OCI-LY3 (cell line): ENCODE measurements at regions not wholly inside any gene's neighbourhood (a gene's known extent, or its start where the extent isn't known, plus 50 kb on each side); places are given as distances from the start of the nearest gene placed in this dataset.

Source experiments
- H2AFZ ChIP-seq: fragments of 200-600, 300-600 bp; shearing (Covaris generic); 2 replicates; pipeline ENCODE4 v1.6.0; 2014; ENCODE audit warnings: antibody characterized with exemption, low read depth, low read length
- H3K27ac ChIP-seq: fragments of 200-600, 300-600 bp; sonication (generic); 2 replicates; pipeline ENCODE4 v1.5.1; 2014; ENCODE audit warnings: mild to moderate bottlenecking, low read length, moderate library complexity, mixed read lengths
- H3K27me3 ChIP-seq: fragments of 200-600, 300-600 bp; sonication (generic); 2 replicates; pipeline ENCODE4 v1.6.1; 2014; ENCODE audit warnings: low read depth, low read length, mixed read lengths
- H3K36me3 ChIP-seq: fragments of 200-600, 300-600 bp; sonication (generic); replicated peaks from 2 replicates; pipeline ENCODE3; 2014; ENCODE audit warnings: low read depth, low read length, mixed read lengths
- H3K4me1 ChIP-seq: fragments of 300-600, 200-600 bp; sonication (generic); 2 replicates; pipeline ENCODE4 v1.6.1; 2014; ENCODE audit warnings: low read length, mixed read lengths
- H3K4me2 ChIP-seq: fragments of 200-600, 300-600 bp; sonication (generic); 2 replicates; pipeline ENCODE4 v1.6.1; 2014; ENCODE audit warnings: low read length, mixed read lengths
- H3K4me3 ChIP-seq: fragments of 300-600, 200-600 bp; sonication (generic); 2 replicates; pipeline ENCODE4 v1.5.1; 2014; ENCODE audit warnings: antibody characterized with exemption, mild to moderate bottlenecking, low read length, moderate library complexity
- H3K79me2 ChIP-seq: fragments of 300-600, 200-600 bp; shearing (Covaris generic); 2 replicates; pipeline ENCODE4 v1.6.1; 2014; ENCODE audit warnings: mild to moderate bottlenecking, low read length, mixed read lengths
- H3K9ac ChIP-seq: fragments of 300-600, 200-600 bp; shearing (Covaris generic); 2 replicates; pipeline ENCODE4 v1.6.0; 2014; ENCODE audit warnings: mild to moderate bottlenecking, low read length, moderate library complexity
- H3K9me3 ChIP-seq: fragments of 200-600, 300-600 bp; shearing (Covaris generic); 2 replicates; pipeline ENCODE4 v1.6.1; 2014; ENCODE audit warnings: low read length, mixed read lengths; ENCODE audit not compliant: insufficient read depth
- H4K20me1 ChIP-seq: fragments of 200-600, 300-600 bp; sonication (generic); 2 replicates; pipeline ENCODE4 v1.6.1; 2016; ENCODE audit warnings: low read length, mixed read lengths; ENCODE audit not compliant: insufficient read depth
- EZH2phosphoT487 ChIP-seq: fragments of 200-600 bp; shearing (Covaris generic); IDR thresholded peaks from 2 replicates; pipeline ENCODE4 v1.6.1; 2018; ENCODE audit warnings: antibody characterized with exemption, mixed run types, low read depth
- TF ChIP-seq, protein P1 (sequence below): fragments of 200-600, 300-600 bp; sonication (generic); IDR thresholded peaks from 2 replicates; pipeline ENCODE4 v1.5.1; 2014; ENCODE audit warnings: antibody characterized with exemption, low read length, low read depth

GRCh38 chr17:31629696-31630470 is 229.2 kb downstream of the COPRS start:
- H3K27me3 ChIP-seq, result peaks cover 10% of the 10 kb centered on the region
- H3K27ac ChIP-seq, result no peak overlapping the region
- no peaks in the 10 kb centered on the region for H4K20me1 ChIP-seq
- no peaks in the 10 kb centered on the region for H3K9me3 ChIP-seq
- H3K4me1 ChIP-seq, result peaks cover 6% of the 10 kb centered on the region
- H3K9ac ChIP-seq, result no peak overlapping the region
- no peaks in the 10 kb centered on the region for H3K79me2 ChIP-seq
- TF ChIP-seq EZH2phosphoT487, result no peak
- TF ChIP-seq, protein P1, sequence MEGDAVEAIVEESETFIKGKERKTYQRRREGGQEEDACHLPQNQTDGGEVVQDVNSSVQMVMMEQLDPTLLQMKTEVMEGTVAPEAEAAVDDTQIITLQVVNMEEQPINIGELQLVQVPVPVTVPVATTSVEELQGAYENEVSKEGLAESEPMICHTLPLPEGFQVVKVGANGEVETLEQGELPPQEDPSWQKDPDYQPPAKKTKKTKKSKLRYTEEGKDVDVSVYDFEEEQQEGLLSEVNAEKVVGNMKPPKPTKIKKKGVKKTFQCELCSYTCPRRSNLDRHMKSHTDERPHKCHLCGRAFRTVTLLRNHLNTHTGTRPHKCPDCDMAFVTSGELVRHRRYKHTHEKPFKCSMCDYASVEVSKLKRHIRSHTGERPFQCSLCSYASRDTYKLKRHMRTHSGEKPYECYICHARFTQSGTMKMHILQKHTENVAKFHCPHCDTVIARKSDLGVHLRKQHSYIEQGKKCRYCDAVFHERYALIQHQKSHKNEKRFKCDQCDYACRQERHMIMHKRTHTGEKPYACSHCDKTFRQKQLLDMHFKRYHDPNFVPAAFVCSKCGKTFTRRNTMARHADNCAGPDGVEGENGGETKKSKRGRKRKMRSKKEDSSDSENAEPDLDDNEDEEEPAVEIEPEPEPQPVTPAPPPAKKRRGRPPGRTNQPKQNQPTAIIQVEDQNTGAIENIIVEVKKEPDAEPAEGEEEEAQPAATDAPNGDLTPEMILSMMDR, result no peak
- H2AFZ ChIP-seq, result no peak overlapping the region
- H3K4me2 ChIP-seq, result no peak overlapping the region
- no peaks in the 10 kb centered on the region for H3K36me3 ChIP-seq
- H3K4me3 ChIP-seq, result no peak overlapping the region

DNA sequence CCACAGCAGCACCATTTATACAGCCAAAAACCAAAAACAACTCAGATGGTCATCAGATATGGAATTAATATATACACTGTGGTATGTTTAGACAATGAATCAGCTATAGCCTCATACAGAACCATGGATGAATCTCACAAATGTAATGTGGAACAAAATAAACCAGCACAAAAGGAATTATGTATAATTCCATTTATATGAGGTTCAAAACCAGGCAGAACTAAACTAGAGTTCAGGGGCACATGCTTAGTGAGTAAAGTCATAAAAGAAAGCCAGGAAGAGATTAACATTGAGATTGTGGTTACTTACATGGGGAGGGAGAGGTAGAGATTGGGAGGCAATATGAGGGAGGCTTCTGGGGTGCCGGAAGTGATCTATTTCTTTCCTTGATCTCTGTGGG is 231.1 kb downstream of the COPRS start:
- Histone ChIP-seq H3K4me1 (peaks cover 6% of the 10 kb centered on the region), H3K36me3 (no peaks in the 10 kb centered on the region), H3K27ac (no peak overlapping the region), H3K4me3 (no peak overlapping the region), H4K20me1 (no peaks in the 10 kb centered on the region), H2AFZ (no peak overlapping the region), H3K4me2 (no peak overlapping the region), H3K27me3 (peaks cover 10% of the 10 kb centered on the region), H3K9ac (no peak overlapping the region), H3K79me2 (no peaks in the 10 kb centered on the region), H3K9me3 (no peaks in the 10 kb centered on the region)
- TF ChIP-seq, protein P1, result no peak
- TF ChIP-seq EZH2phosphoT487, result no peak

DNA sequence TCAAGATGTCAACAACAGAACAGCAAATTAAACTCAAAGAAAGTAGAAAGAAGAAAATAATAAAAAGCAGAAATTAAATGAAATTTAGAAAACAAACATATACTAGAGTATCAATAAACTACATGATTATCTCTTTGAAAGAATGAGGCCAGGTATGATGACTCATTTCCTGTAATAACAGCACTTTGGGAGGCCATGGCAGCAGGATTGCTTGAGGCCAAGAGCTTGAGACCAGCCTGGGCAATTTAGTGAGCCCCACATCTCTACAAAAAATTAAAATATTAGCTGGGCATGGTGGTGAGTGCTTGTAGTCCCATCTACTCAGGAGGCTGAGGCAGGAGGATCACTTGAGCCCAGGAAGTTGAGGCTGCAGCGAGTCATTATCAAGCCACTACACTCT is 232.5 kb downstream of the RAB11FIP4 start:
- Histone ChIP-seq H3K27me3 (peaks cover 6% of the 10 kb centered on the region), H3K9me3 (no peaks in the 10 kb centered on the region), H3K9ac (no peak overlapping the region), H3K36me3 (no peaks in the 10 kb centered on the region), H3K4me2 (no peak overlapping the region), H3K4me3 (no peak overlapping the region), H4K20me1 (no peaks in the 10 kb centered on the region), H3K4me1 (no peaks in the 10 kb centered on the region), H3K27ac (no peak overlapping the region), H3K79me2 (no peaks in the 10 kb centered on the region), H2AFZ (no peak overlapping the region)
- no peak for TF ChIP-seq EZH2phosphoT487
- TF ChIP-seq, protein P1, result no peak

GRCh38 chr17:31622500-31622899 is 231.0 kb downstream of the RAB11FIP4 start:
- no peak overlapping the region for H3K4me3 ChIP-seq
- no peak overlapping the region for H3K4me2 ChIP-seq
- no peaks in the 10 kb centered on the region for H3K4me1 ChIP-seq
- no peaks in the 10 kb centered on the region for H3K36me3 ChIP-seq
- H3K27me3 ChIP-seq, result no peaks in the 10 kb centered on the region
- H3K9me3 ChIP-seq, result no peaks in the 10 kb centered on the region
- no peaks in the 10 kb centered on the region for H3K79me2 ChIP-seq
- TF ChIP-seq, protein P1, result no peak
- TF ChIP-seq EZH2phosphoT487, result no peak
- H2AFZ ChIP-seq, result no peak overlapping the region
- no peaks in the 10 kb centered on the region for H4K20me1 ChIP-seq
- H3K27ac ChIP-seq, result no peak overlapping the region
- H3K9ac ChIP-seq, result no peak overlapping the region
